ENCODE measurements at regions not wholly inside any gene's neighbourhood (a gene's known extent, or its start where the extent isn't known, plus 50 kb on each side); places are given as distances from the start of the nearest gene placed in this dataset.

- Histone ChIP-seq H3K9me3 (replicated peaks; ENCODE audit: low read length) (no peaks in the 10 kb centered on the region), H3K4me1 (ENCODE audit: control insufficient read depth, insufficient read depth, low read length) (no peaks in the 10 kb centered on the region)
Observed at GRCh38 chr7:126378642-126379041, 874.1 kb downstream of the GRM8 start.

GRCh38 chr7:126370038-126370668 is 882.6 kb downstream of the GRM8 start:
- H3K9ac ChIP-seq (ENCODE audit: low read depth, low read length) = no peak overlapping the region
- H3K9me3 ChIP-seq (replicated peaks; ENCODE audit: low read length) = no peaks in the 10 kb centered on the region
- no peak overlapping the region for H3K4me3 ChIP-seq (ENCODE audit: low read length)
- no peak overlapping the region for H3K4me2 ChIP-seq (ENCODE audit: low read length)
- H3K36me3 ChIP-seq (ENCODE audit: insufficient read depth, low read length) = no peaks in the 10 kb centered on the region
- no peaks in the 10 kb centered on the region for H3K27me3 ChIP-seq (ENCODE audit: control insufficient read depth, insufficient read depth, low read length)
- H3K4me1 ChIP-seq (ENCODE audit: control insufficient read depth, insufficient read depth, low read length) = no peaks in the 10 kb centered on the region

More at GRCh38 chr7:126378642-126379041, 874.1 kb downstream of the GRM8 start:
- H3K27me3 ChIP-seq (ENCODE audit: control insufficient read depth, insufficient read depth, low read length) = no peaks in the 10 kb centered on the region
- H3K9ac ChIP-seq (ENCODE audit: low read depth, low read length) = no peak overlapping the region
- no peak overlapping the region for H3K4me3 ChIP-seq (ENCODE audit: low read length)
- H3K36me3 ChIP-seq (ENCODE audit: insufficient read depth, low read length) = no peaks in the 10 kb centered on the region
- no peak overlapping the region for H3K4me2 ChIP-seq (ENCODE audit: low read length)

DNA sequence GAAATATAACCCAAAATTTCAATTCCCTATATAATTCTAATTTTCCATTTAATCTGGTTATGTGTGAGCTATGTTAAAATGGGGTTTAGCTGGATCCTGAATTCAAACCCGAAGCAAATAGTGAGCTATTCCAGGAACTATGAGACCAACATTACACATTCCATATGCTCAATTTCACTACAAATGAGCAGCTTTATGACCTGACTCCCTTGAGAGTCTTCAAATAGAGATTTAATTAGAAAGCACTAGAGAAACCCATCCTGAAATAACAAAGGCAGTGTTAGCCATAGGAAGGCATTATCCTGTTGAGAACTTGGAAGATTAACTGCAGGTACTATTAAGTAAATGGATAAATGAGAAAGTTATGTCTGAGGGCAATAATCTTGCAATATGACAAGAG is 890.0 kb downstream of the GRM8 start:
- Histone ChIP-seq H3K27me3 (ENCODE audit: control insufficient read depth, insufficient read depth, low read length) (no peaks in the 10 kb centered on the region), H3K36me3 (ENCODE audit: insufficient read depth, low read length) (no peaks in the 10 kb centered on the region), H3K4me1 (ENCODE audit: control insufficient read depth, insufficient read depth, low read length) (no peaks in the 10 kb centered on the region), H3K4me2 (ENCODE audit: low read length) (no peak overlapping the region), H3K4me3 (ENCODE audit: low read length) (no peak overlapping the region), H3K9ac (ENCODE audit: low read depth, low read length) (no peak overlapping the region), H3K9me3 (replicated peaks; ENCODE audit: low read length) (no peaks in the 10 kb centered on the region)

GRCh38 chr7:126361183-126361582 is 891.6 kb downstream of the GRM8 start:
- no peaks in the 10 kb centered on the region for H3K36me3 ChIP-seq (ENCODE audit: insufficient read depth, low read length)
- no peak overlapping the region for H3K4me2 ChIP-seq (ENCODE audit: low read length)
- no peaks in the 10 kb centered on the region for H3K4me1 ChIP-seq (ENCODE audit: control insufficient read depth, insufficient read depth, low read length)
- H3K27me3 ChIP-seq (ENCODE audit: control insufficient read depth, insufficient read depth, low read length) = no peaks in the 10 kb centered on the region
- no peaks in the 10 kb centered on the region for H3K9me3 ChIP-seq (replicated peaks; ENCODE audit: low read length)
- no peak overlapping the region for H3K9ac ChIP-seq (ENCODE audit: low read depth, low read length)
- no peak overlapping the region for H3K4me3 ChIP-seq (ENCODE audit: low read length)

- no peaks in the 10 kb centered on the region for H3K4me1 ChIP-seq (ENCODE audit: control insufficient read depth, insufficient read depth, low read length)
- no peak overlapping the region for H3K4me2 ChIP-seq (ENCODE audit: low read length)
- H3K36me3 ChIP-seq (ENCODE audit: insufficient read depth, low read length) = no peaks in the 10 kb centered on the region
- H3K9ac ChIP-seq (ENCODE audit: low read depth, low read length) = no peak overlapping the region
- no peak overlapping the region for H3K4me3 ChIP-seq (ENCODE audit: low read length)
- H3K27me3 ChIP-seq (ENCODE audit: control insufficient read depth, insufficient read depth, low read length) = no peaks in the 10 kb centered on the region
- no peaks in the 10 kb centered on the region for H3K9me3 ChIP-seq (replicated peaks; ENCODE audit: low read length)
Observed at GRCh38 chr7:126339813-126340212, 912.9 kb downstream of the GRM8 start.

DNA sequence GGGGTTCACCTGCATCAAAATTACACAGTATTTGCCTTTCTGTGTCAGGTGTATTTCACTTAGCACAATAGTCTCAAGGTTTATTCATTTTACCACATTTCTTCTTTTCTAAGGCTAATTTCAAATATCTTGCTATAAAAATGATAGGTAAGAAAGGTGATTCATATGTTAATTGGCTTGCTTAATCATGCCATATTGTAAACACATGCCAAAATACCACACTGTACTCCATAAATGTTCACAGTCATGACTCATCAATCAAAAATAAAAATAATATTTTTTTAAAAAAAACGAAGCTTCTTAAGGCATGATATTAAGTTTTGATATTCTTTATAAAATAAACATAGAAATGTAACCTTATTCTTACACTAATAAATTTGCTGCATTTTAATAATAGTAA is 947.1 kb downstream of the GRM8 start:
- Histone ChIP-seq H3K4me3 (ENCODE audit: low read length) (no peak overlapping the region), H3K4me1 (ENCODE audit: control insufficient read depth, insufficient read depth, low read length) (no peaks in the 10 kb centered on the region), H3K27me3 (ENCODE audit: control insufficient read depth, insufficient read depth, low read length) (no peaks in the 10 kb centered on the region), H3K9me3 (replicated peaks; ENCODE audit: low read length) (no peaks in the 10 kb centered on the region), H3K36me3 (ENCODE audit: insufficient read depth, low read length) (no peaks in the 10 kb centered on the region), H3K4me2 (ENCODE audit: low read length) (no peak overlapping the region), H3K9ac (ENCODE audit: low read depth, low read length) (no peak overlapping the region)

GRCh38 chr7:126303926-126304325 is 948.8 kb downstream of the GRM8 start:
- H3K27me3 ChIP-seq (ENCODE audit: control insufficient read depth, insufficient read depth, low read length) = no peaks in the 10 kb centered on the region

DNA sequence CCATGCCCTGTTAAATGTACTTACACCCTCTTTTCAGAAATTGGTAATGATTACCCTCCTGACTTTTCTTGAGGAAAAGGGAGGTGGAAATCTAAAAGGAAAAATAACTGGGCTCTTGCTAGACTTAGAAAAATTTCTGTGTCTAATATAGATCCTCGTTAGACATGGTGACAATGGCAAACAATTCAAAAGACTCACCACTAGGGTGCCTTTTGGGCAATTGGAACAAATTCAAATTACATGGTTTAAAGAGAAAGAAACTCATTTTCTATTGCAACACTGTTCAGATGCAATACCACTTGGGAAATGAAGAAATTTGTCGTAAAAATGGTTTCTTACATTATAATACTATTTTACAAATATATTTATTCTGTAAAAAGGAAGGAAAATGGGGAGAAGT is 950.1 kb downstream of the GRM8 start:
- Histone ChIP-seq H3K4me2 (ENCODE audit: low read length) (no peak overlapping the region), H3K9me3 (replicated peaks; ENCODE audit: low read length) (no peaks in the 10 kb centered on the region)

More at GRCh38 chr7:126303926-126304325, 948.8 kb downstream of the GRM8 start:
- H3K9ac ChIP-seq (ENCODE audit: low read depth, low read length) = no peak overlapping the region
- no peaks in the 10 kb centered on the region for H3K9me3 ChIP-seq (replicated peaks; ENCODE audit: low read length)
- H3K36me3 ChIP-seq (ENCODE audit: insufficient read depth, low read length) = no peaks in the 10 kb centered on the region
- H3K4me2 ChIP-seq (ENCODE audit: low read length) = no peak overlapping the region
- H3K4me3 ChIP-seq (ENCODE audit: low read length) = no peak overlapping the region
- no peaks in the 10 kb centered on the region for H3K4me1 ChIP-seq (ENCODE audit: control insufficient read depth, insufficient read depth, low read length)

GRCh38 chr7:126286317-126286716 is 966.4 kb downstream of the GRM8 start:
- no peak overlapping the region for H3K9ac ChIP-seq (ENCODE audit: low read depth, low read length)
- H3K4me3 ChIP-seq (ENCODE audit: low read length) = no peak overlapping the region
- no peak overlapping the region for H3K4me2 ChIP-seq (ENCODE audit: low read length)
- peaks cover 3% of the 10 kb centered on the region for H3K9me3 ChIP-seq (replicated peaks; ENCODE audit: low read length)
- no peaks in the 10 kb centered on the region for H3K36me3 ChIP-seq (ENCODE audit: insufficient read depth, low read length)
- no peaks in the 10 kb centered on the region for H3K4me1 ChIP-seq (ENCODE audit: control insufficient read depth, insufficient read depth, low read length)
- no peaks in the 10 kb centered on the region for H3K27me3 ChIP-seq (ENCODE audit: control insufficient read depth, insufficient read depth, low read length)

More for the DNA sequence above, 950.1 kb downstream of the GRM8 start:
- no peaks in the 10 kb centered on the region for H3K4me1 ChIP-seq (ENCODE audit: control insufficient read depth, insufficient read depth, low read length)
- no peak overlapping the region for H3K4me3 ChIP-seq (ENCODE audit: low read length)
- no peaks in the 10 kb centered on the region for H3K27me3 ChIP-seq (ENCODE audit: control insufficient read depth, insufficient read depth, low read length)
- H3K36me3 ChIP-seq (ENCODE audit: insufficient read depth, low read length) = no peaks in the 10 kb centered on the region
- H3K9ac ChIP-seq (ENCODE audit: low read depth, low read length) = no peak overlapping the region

GRCh38 chr7:126236261-126236660 is 1016.5 kb downstream of the GRM8 start:
- H3K4me2 ChIP-seq (ENCODE audit: low read length) = no peak overlapping the region
- H3K9ac ChIP-seq (ENCODE audit: low read depth, low read length) = no peak overlapping the region
- H3K27me3 ChIP-seq (ENCODE audit: control insufficient read depth, insufficient read depth, low read length) = no peaks in the 10 kb centered on the region
- no peaks in the 10 kb centered on the region for H3K9me3 ChIP-seq (replicated peaks; ENCODE audit: low read length)
- H3K4me1 ChIP-seq (ENCODE audit: control insufficient read depth, insufficient read depth, low read length) = no peaks in the 10 kb centered on the region
- no peaks in the 10 kb centered on the region for H3K36me3 ChIP-seq (ENCODE audit: insufficient read depth, low read length)
- no peak overlapping the region for H3K4me3 ChIP-seq (ENCODE audit: low read length)

- Histone ChIP-seq H3K4me3 (ENCODE audit: low read length) (no peak overlapping the region), H3K36me3 (ENCODE audit: insufficient read depth, low read length) (no peaks in the 10 kb centered on the region)
Observed at GRCh38 chr7:126228356-126229061, 1024.2 kb downstream of the GRM8 start.

DNA sequence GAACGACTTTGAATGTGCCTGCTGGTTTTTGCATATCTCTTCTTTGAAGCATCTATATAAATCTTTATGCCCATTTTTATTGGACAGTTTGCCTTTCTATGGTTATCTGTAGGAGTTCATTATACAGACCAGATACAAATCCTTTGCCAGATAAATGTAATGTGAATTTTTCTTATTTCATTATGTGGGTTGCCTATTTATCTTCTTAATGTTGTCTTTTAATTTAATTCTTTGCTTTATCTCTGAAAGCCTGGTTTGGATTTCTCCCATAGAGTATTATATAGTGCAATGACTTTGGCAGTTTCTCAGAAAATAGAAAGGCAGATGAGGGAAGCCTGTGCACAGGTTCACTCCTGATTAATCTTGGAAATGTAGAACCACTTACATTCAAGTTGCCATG is 1025.1 kb downstream of the GRM8 start:
- Histone ChIP-seq H3K4me2 (ENCODE audit: low read length) (no peak overlapping the region), H3K27me3 (ENCODE audit: control insufficient read depth, insufficient read depth, low read length) (no peaks in the 10 kb centered on the region), H3K4me3 (ENCODE audit: low read length) (no peak overlapping the region), H3K9me3 (replicated peaks; ENCODE audit: low read length) (no peaks in the 10 kb centered on the region), H3K4me1 (ENCODE audit: control insufficient read depth, insufficient read depth, low read length) (no peaks in the 10 kb centered on the region), H3K9ac (ENCODE audit: low read depth, low read length) (no peak overlapping the region), H3K36me3 (ENCODE audit: insufficient read depth, low read length) (no peaks in the 10 kb centered on the region)

More at GRCh38 chr7:126228356-126229061, 1024.2 kb downstream of the GRM8 start:
- H3K9me3 ChIP-seq (replicated peaks; ENCODE audit: low read length) = no peaks in the 10 kb centered on the region
- no peaks in the 10 kb centered on the region for H3K27me3 ChIP-seq (ENCODE audit: control insufficient read depth, insufficient read depth, low read length)
- H3K4me1 ChIP-seq (ENCODE audit: control insufficient read depth, insufficient read depth, low read length) = no peaks in the 10 kb centered on the region
- no peak overlapping the region for H3K9ac ChIP-seq (ENCODE audit: low read depth, low read length)
- no peak overlapping the region for H3K4me2 ChIP-seq (ENCODE audit: low read length)

All from skeletal muscle satellite cell (primary cell).